ENCODE measurements at regions not wholly inside any gene's neighbourhood (a gene's known extent, or its start where the extent isn't known, plus 50 kb on each side); places are given as distances from the start of the nearest gene placed in this dataset.

- Histone ChIP-seq H3K27ac (ENCODE audit: low read depth, low read length) (no peak overlapping the region), H3K9me3 (ENCODE audit: control insufficient read depth, low read length) (no peaks in the 10 kb centered on the region), H3K9ac (ENCODE audit: extremely low read depth, low read length, poor library complexity, severe bottlenecking) (no peak overlapping the region), H3K36me3 (ENCODE audit: control insufficient read depth, insufficient read depth, low read length) (no peaks in the 10 kb centered on the region), H3K27me3 (ENCODE audit: control insufficient read depth, insufficient read depth, low read length, poor library complexity, severe bottlenecking) (no peaks in the 10 kb centered on the region), H3K4me1 (ENCODE audit: control insufficient read depth, insufficient read depth, low read length) (no peaks in the 10 kb centered on the region), H3K4me3 (ENCODE audit: low read length) (no peak overlapping the region)
- H3K4me1 Mint-ChIP-seq, result no peaks in the 10 kb centered on the region
- no peak for DNase-seq
- H3K36me3 Mint-ChIP-seq (ENCODE audit: low read depth), result no peaks in the 10 kb centered on the region
- 92 to 100% methylated on average over 3 of the region's 3 CpGs for WGBS, 2 experiments (ENCODE audit: insufficient coverage in 1 of 2, insufficient read length in 1 of 2)
- no peak overlapping the region for H3K27ac Mint-ChIP-seq
- no peaks in the 10 kb centered on the region for H3K27me3 Mint-ChIP-seq (ENCODE audit: insufficient read depth)
- no peak for TF ChIP-seq CTCF (conservative IDR thresholded peaks at IDR 0.05)
- H3K9me3 Mint-ChIP-seq, result no peaks in the 10 kb centered on the region
- H3K4me3 Mint-ChIP-seq, result no peak overlapping the region
These were observed 167.5 kb upstream of the SETBP1 start for GRCh38 chr18:44513233-44513632.

GRCh38 chr18:44514106-44514505 lies 166.6 kb upstream of the SETBP1 start:
- no peak for TF ChIP-seq CTCF (conservative IDR thresholded peaks at IDR 0.05)
- WGBS, 2 experiments (ENCODE audit: insufficient coverage in 1 of 2, insufficient read length in 1 of 2), result no CpG with 5 or more reads among the region's 1 CpG
- no peak overlapping the region for H3K4me3 Mint-ChIP-seq
- Histone ChIP-seq H3K4me1 (ENCODE audit: control insufficient read depth, insufficient read depth, low read length) (no peaks in the 10 kb centered on the region), H3K27me3 (ENCODE audit: control insufficient read depth, insufficient read depth, low read length, poor library complexity, severe bottlenecking) (no peaks in the 10 kb centered on the region), H3K36me3 (ENCODE audit: control insufficient read depth, insufficient read depth, low read length) (no peaks in the 10 kb centered on the region), H3K4me3 (ENCODE audit: low read length) (no peak overlapping the region), H3K9me3 (ENCODE audit: control insufficient read depth, low read length) (no peaks in the 10 kb centered on the region), H3K9ac (ENCODE audit: extremely low read depth, low read length, poor library complexity, severe bottlenecking) (no peak overlapping the region), H3K27ac (ENCODE audit: low read depth, low read length) (no peak overlapping the region)
- H3K4me1 Mint-ChIP-seq, result no peaks in the 10 kb centered on the region
- H3K9me3 Mint-ChIP-seq, result no peaks in the 10 kb centered on the region
- H3K27ac Mint-ChIP-seq, result no peak overlapping the region
- no peak for DNase-seq
- peaks cover 2% of the 10 kb centered on the region for H3K27me3 Mint-ChIP-seq (ENCODE audit: insufficient read depth)
- H3K36me3 Mint-ChIP-seq (ENCODE audit: low read depth), result no peaks in the 10 kb centered on the region

- WGBS, 2 experiments (ENCODE audit: insufficient coverage in 1 of 2, insufficient read length in 1 of 2), result 80% methylated on average over 1 of the region's 1 CpG; no CpG with 5 or more reads in 1 of the 2 experiments
- no peak overlapping the region for H3K4me3 ChIP-seq (ENCODE audit: low read length)
These were observed 165.9 kb upstream of the SETBP1 start for GRCh38 chr18:44514766-44515165.

More at GRCh38 chr18:44514766-44515165, 165.9 kb upstream of the SETBP1 start:
- Histone ChIP-seq H3K27me3 (ENCODE audit: control insufficient read depth, insufficient read depth, low read length, poor library complexity, severe bottlenecking) (no peaks in the 10 kb centered on the region), H3K36me3 (ENCODE audit: control insufficient read depth, insufficient read depth, low read length) (no peaks in the 10 kb centered on the region), H3K4me1 (ENCODE audit: control insufficient read depth, insufficient read depth, low read length) (no peaks in the 10 kb centered on the region), H3K27ac (ENCODE audit: low read depth, low read length) (no peak overlapping the region), H3K9ac (ENCODE audit: extremely low read depth, low read length, poor library complexity, severe bottlenecking) (no peak overlapping the region), H3K9me3 (ENCODE audit: control insufficient read depth, low read length) (no peaks in the 10 kb centered on the region)
- no peak for TF ChIP-seq CTCF (conservative IDR thresholded peaks at IDR 0.05)
- no peak for DNase-seq
- no peak overlapping the region for H3K27ac Mint-ChIP-seq
- no peak overlapping the region for H3K4me3 Mint-ChIP-seq
- no peaks in the 10 kb centered on the region for H3K4me1 Mint-ChIP-seq
- H3K9me3 Mint-ChIP-seq, result no peaks in the 10 kb centered on the region
- peaks cover 2% of the 10 kb centered on the region for H3K27me3 Mint-ChIP-seq (ENCODE audit: insufficient read depth)
- no peaks in the 10 kb centered on the region for H3K36me3 Mint-ChIP-seq (ENCODE audit: low read depth)

Data from endodermal cell (in vitro differentiated cells).